AG04450 (cell line): ENCODE measurements at regions not wholly inside any gene's neighbourhood (a gene's known extent, or its start where the extent isn't known, plus 50 kb on each side); places are given as distances from the start of the nearest gene placed in this dataset.

Experiments
- CTCF ChIA-PET: fragments of 300-600, 350-600 bp; formaldehyde crosslinking; extraction: SDS; loops from one replicate; lab custom pipeline; 2022; ENCODE audit warnings: antibody characterized with exemption, inconsistent platforms; lab: Charles Lee
- POLR2A ChIA-PET: fragments of 350-600 bp; formaldehyde crosslinking; extraction: SDS; loops from one replicate; lab custom pipeline; 2021; ENCODE audit warnings: antibody characterized with exemption, inconsistent platforms; lab: Yijun Ruan, JAX
- DNase-seq: peaks from one replicate; pipeline ENCODE4 v3.0.0-alpha.2; 2011; ENCODE audit warnings: low read depth, low spot score
- H3K27ac ChIP-seq: one replicate; pipeline ENCODE4 v1.5.1; 2012; ENCODE audit warnings: low read depth, low read length, control low read depth
- H3K27me3 ChIP-seq: one replicate; pipeline ENCODE4 v1.6.0; 2012; ENCODE audit warnings: low read length; ENCODE audit not compliant: control insufficient read depth, insufficient read depth
- H3K4me3 ChIP-seq: 2 replicates; pipeline ENCODE4 v1.5.1; 2011; ENCODE audit warnings: mild to moderate bottlenecking, low read depth, low read length, control low read depth
- H3K9me3 ChIP-seq: 2 replicates; pipeline ENCODE4 v1.5.1; 2012; ENCODE audit warnings: low read length; ENCODE audit not compliant: control insufficient read depth, insufficient read depth
- TF ChIP-seq, protein P1 (sequence below): IDR thresholded peaks from 2 replicates; pipeline ENCODE4 v1.5.1; 2011; ENCODE audit warnings: low read depth, low read length, control low read depth, inconsistent platforms

DNA sequence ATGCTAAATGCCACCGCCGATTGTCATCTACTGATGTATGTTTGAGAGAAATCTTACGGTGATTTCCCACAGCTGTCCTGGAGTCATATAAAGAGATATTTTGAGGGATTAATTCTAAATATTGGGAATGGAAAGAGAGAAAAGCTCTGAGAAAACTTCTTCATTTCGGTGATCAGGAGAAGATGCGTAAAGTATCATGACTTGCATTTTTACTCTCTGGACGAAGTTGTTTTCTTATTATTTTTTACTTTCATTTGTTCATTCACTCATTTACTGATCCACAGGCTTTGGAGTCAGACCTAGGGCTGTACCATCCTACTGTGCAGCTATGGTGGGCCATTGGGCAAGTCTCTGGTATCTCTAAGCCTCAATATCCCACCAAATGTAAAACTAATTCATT lies 58.4 kb upstream of the RUNX1 start:
- H3K27me3 ChIP-seq = no peaks in the 10 kb centered on the region
- no peaks in the 10 kb centered on the region for H3K9me3 ChIP-seq
- ChIA-PET POLR2A (no interaction called here), CTCF (no interaction called here)
- H3K4me3 ChIP-seq = no peak overlapping the region
- no peak for DNase-seq
- H3K27ac ChIP-seq = no peak overlapping the region
- TF ChIP-seq, protein P1, sequence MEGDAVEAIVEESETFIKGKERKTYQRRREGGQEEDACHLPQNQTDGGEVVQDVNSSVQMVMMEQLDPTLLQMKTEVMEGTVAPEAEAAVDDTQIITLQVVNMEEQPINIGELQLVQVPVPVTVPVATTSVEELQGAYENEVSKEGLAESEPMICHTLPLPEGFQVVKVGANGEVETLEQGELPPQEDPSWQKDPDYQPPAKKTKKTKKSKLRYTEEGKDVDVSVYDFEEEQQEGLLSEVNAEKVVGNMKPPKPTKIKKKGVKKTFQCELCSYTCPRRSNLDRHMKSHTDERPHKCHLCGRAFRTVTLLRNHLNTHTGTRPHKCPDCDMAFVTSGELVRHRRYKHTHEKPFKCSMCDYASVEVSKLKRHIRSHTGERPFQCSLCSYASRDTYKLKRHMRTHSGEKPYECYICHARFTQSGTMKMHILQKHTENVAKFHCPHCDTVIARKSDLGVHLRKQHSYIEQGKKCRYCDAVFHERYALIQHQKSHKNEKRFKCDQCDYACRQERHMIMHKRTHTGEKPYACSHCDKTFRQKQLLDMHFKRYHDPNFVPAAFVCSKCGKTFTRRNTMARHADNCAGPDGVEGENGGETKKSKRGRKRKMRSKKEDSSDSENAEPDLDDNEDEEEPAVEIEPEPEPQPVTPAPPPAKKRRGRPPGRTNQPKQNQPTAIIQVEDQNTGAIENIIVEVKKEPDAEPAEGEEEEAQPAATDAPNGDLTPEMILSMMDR = no peak

GRCh38 chr21:35106246-35106835 lies 57.2 kb upstream of the RUNX1 start:
- Histone ChIP-seq H3K4me3 (no peak overlapping the region), H3K27me3 (no peaks in the 10 kb centered on the region), H3K9me3 (no peaks in the 10 kb centered on the region), H3K27ac (no peak overlapping the region)
- no peak for DNase-seq
- TF ChIP-seq, protein P1 = no peak
- ChIA-PET POLR2A (no interaction called here), CTCF (interaction anchor here (0.7 kb wide), 2 partner anchors 219 to 286 kb away, joined by 4 read pairs; no protein-coding TSS in a partner anchor)

GRCh38 chr21:35102488-35103371 lies 53.6 kb upstream of the RUNX1 start:
- DNase-seq = no peak
- CTCF ChIA-PET = no interaction called here
- Histone ChIP-seq H3K27ac (no peak overlapping the region), H3K9me3 (no peaks in the 10 kb centered on the region), H3K27me3 (no peaks in the 10 kb centered on the region), H3K4me3 (no peak overlapping the region)
- TF ChIP-seq, protein P1 = no peak
- POLR2A ChIA-PET = interaction anchor here (0.7 to 0.8 kb wide), 3 partner anchors 106 to 643 kb away, joined by 3 to 7 read pairs (median 4); no protein-coding TSS in a partner anchor

GRCh38 chr21:35100349-35100811 lies 51.3 kb upstream of the RUNX1 start:
- no peaks in the 10 kb centered on the region for H3K9me3 ChIP-seq
- no peak for DNase-seq
- TF ChIP-seq, protein P1 = no peak
- POLR2A ChIA-PET = interaction anchor here (0.7 to 1.0 kb wide), 2 partner anchors 109 to 224 kb away, joined by 3 read pairs; no protein-coding TSS in a partner anchor
- H3K27ac ChIP-seq = no peak overlapping the region
- CTCF ChIA-PET = interaction anchor here (1.5 kb wide), 1 partner anchor 355 kb away, joined by 3 read pairs; no protein-coding TSS in a partner anchor
- no peaks in the 10 kb centered on the region for H3K27me3 ChIP-seq
- H3K4me3 ChIP-seq = no peak overlapping the region

DNA sequence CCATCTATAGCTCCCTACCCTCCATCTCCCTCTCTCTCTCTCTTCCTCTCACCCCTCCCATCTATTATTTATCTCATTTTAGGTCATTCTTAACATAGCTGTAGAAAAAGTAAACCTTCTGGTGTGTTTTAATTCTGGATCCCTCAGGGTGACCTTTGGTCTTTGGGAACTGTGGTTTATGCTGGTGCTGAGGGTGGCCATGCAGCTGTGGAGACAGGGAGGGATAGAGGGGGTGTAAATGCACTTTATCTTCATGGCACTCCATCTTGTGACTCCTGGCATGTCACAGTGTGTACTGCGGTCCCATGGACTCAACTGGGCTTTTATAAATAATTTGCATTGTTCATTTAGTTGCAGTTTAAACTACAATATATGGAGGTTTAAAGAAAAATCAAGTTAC lies 50.2 kb upstream of the RUNX1 start:
- ChIA-PET POLR2A (interaction anchor here (1.0 kb wide), 1 partner anchor 110 kb away, joined by 3 read pairs; no protein-coding TSS in a partner anchor), CTCF (interaction anchor here (1.5 kb wide), 1 partner anchor 354 kb away, joined by 3 read pairs; no protein-coding TSS in a partner anchor)
- H3K27ac ChIP-seq = no peak overlapping the region
- DNase-seq = no peak
- TF ChIP-seq, protein P1 = no peak
- H3K9me3 ChIP-seq = peaks cover 3% of the 10 kb centered on the region; the same call in 1 of the 2 replicates
- H3K27me3 ChIP-seq = no peaks in the 10 kb centered on the region
- no peak overlapping the region for H3K4me3 ChIP-seq
